ENCODE measurements at regions not wholly inside any gene's neighbourhood (a gene's known extent, or its start where the extent isn't known, plus 50 kb on each side); places are given as distances from the start of the nearest gene placed in this dataset.
"Not testable (repeated sequence)": the region's sequence is repeated elsewhere in the genome, so short reads cannot be mapped to it uniquely, and the experiment has no call there.

- DNase-seq, result peak in 1 of 3 donors; percentile 2
- ATAC-seq; intact Hi-C loops (cut with DNase I, micrococcal nuclease): not testable (repeated sequence)
Measured at GRCh38 chr21:8549598-8549997, 1971.8 kb upstream of the TPTE start.

DNA sequence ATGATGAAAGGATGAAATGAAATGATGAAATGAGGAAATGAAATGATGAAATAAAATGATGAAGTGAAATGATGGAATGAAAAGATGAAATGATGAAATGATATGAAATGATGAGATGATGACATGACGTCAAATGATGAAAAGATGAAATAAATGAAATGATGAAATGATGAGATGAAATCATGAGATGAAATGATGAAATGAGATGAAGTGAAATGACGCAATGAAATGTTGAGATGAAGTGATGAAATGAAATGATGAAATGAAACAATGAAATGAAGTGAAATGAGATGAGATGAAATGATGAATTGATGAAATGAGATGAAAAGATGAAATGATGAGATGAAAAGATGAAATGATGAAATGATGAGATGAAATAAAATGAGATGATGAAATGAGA lies 1967.0 kb upstream of the TPTE start:
- not testable (repeated sequence) for H3K36me3 ChIP-seq (ENCODE audit: low read depth)

More at GRCh38 chr21:8549598-8549997, 1971.8 kb upstream of the TPTE start:
- H3K9me3 ChIP-seq; H3K36me3 ChIP-seq (ENCODE audit: low read depth); H3K4me3 ChIP-seq; H3K4me1 ChIP-seq (ENCODE audit: low read depth): not testable (repeated sequence)

GRCh38 chr21:8594937-8595336 lies 1926.4 kb upstream of the TPTE start:
- intact Hi-C loops (cut with DNase I, micrococcal nuclease); ATAC-seq; H3K9me3 ChIP-seq; H3K4me1 ChIP-seq (ENCODE audit: low read depth); DNase-seq; H3K4me3 ChIP-seq; H3K36me3 ChIP-seq (ENCODE audit: low read depth): not testable (repeated sequence)

More for the DNA sequence above, 1967.0 kb upstream of the TPTE start:
- H3K9me3 ChIP-seq; ATAC-seq; H3K4me1 ChIP-seq (ENCODE audit: low read depth); DNase-seq; H3K4me3 ChIP-seq; intact Hi-C loops (cut with DNase I, micrococcal nuclease): not testable (repeated sequence)

GRCh38 chr21:8624085-8624484 lies 1897.3 kb upstream of the TPTE start:
- intact Hi-C loops (cut with DNase I, micrococcal nuclease); H3K4me1 ChIP-seq (ENCODE audit: low read depth); H3K4me3 ChIP-seq; H3K9me3 ChIP-seq; DNase-seq; H3K36me3 ChIP-seq (ENCODE audit: low read depth); ATAC-seq: not testable (repeated sequence)
